Smooth muscle cell (in vitro differentiated cells): ENCODE measurements at regions not wholly inside any gene's neighbourhood (a gene's known extent, or its start where the extent isn't known, plus 50 kb on each side); places are given as distances from the start of the nearest gene placed in this dataset.
A peak's percentile ranks its signal among the peaks of the same experiment; 100 is the strongest.

ENCODE experiments used
- DNase-seq: peaks from one replicate; lab custom pipeline; 2025; ENCODE audit not compliant: unreplicated experiment; lab: John Stamatoyannopoulos, UW
- H2AFZ ChIP-seq: fragments of 200-600 bp; sonication (generic); 2 replicates; pipeline ENCODE4 v1.6.0; 2016; ENCODE audit warnings: antibody characterized with exemption, low read depth, mild to moderate bottlenecking
- H3F3A ChIP-seq: fragments of 200-600 bp; sonication (generic); 2 replicates; pipeline ENCODE4 v1.6.0; 2017; ENCODE audit warnings: antibody characterized with exemption, low read depth
- H3K27ac ChIP-seq: fragments of 200-600 bp; sonication (generic); 2 replicates; pipeline ENCODE4 v1.5.1; 2016; ENCODE audit warnings: low read depth, mild to moderate bottlenecking
- H3K27me3 ChIP-seq: fragments of 200-600 bp; sonication (generic); 2 replicates; pipeline ENCODE4 v1.6.1; 2016; ENCODE audit warnings: low read depth, mild to moderate bottlenecking
- H3K36me3 ChIP-seq: fragments of 200-600 bp; sonication (generic); 2 replicates; pipeline ENCODE4 v1.5.1; 2016; ENCODE audit warnings: low read depth
- H3K4me1 ChIP-seq: fragments of 200-600 bp; sonication (generic); 2 replicates; pipeline ENCODE4 v1.5.1; 2016; ENCODE audit warnings: low read depth
- H3K4me2 ChIP-seq: fragments of 200-600 bp; sonication (generic); 2 replicates; pipeline ENCODE4 v1.6.0; 2016; ENCODE audit warnings: mild to moderate bottlenecking
- H3K4me3 ChIP-seq: fragments of 200-600 bp; sonication (generic); 2 replicates; pipeline ENCODE4 v1.5.1; 2016; ENCODE audit warnings: mild to moderate bottlenecking
- H3K79me2 ChIP-seq: fragments of 200-600 bp; sonication (generic); 2 replicates; pipeline ENCODE4 v1.6.0; 2016; ENCODE audit warnings: low read depth, mild to moderate bottlenecking
- H3K9ac ChIP-seq: fragments of 200-600 bp; sonication (generic); 2 replicates; pipeline ENCODE4 v1.6.0; 2016; ENCODE audit warnings: low read depth
- H3K9me3 ChIP-seq: fragments of 200-600 bp; sonication (generic); replicated peaks from 2 replicates; pipeline ENCODE4 v1.5.1; 2016; ENCODE audit warnings: low read depth
- H4K20me1 ChIP-seq: fragments of 200-600 bp; sonication (generic); 2 replicates; pipeline ENCODE4 v1.6.0; 2016; ENCODE audit warnings: low read depth
- CTCF ChIP-seq: fragments of 200-600 bp; sonication (generic); IDR thresholded peaks from 2 replicates; pipeline ENCODE4 v1.5.1; 2017; ENCODE audit warnings: borderline replicate concordance, mild to moderate bottlenecking, antibody characterized with exemption; ENCODE audit not compliant: insufficient read depth, poor library complexity, severe bottlenecking
- WGBS: methylation state at CpG from one replicate; pipeline ENCODE4 v1.1.7; 2016; ENCODE audit warnings: low lambda C conversion rate; 5-methylcytosine and 5-hydroxymethylcytosine counted together

- DNase-seq, result no peak
- WGBS, result 30% methylated on average over 3 of the region's 3 CpGs
- Histone ChIP-seq H3K4me1 (no peaks in the 10 kb centered on the region), H3K27me3 (peaks cover 19% of the 10 kb centered on the region), H3K4me3 (no peak overlapping the region), H3K4me2 (peak overlapping the region; percentile 34), H3K27ac (no peak overlapping the region), H2AFZ (no peak overlapping the region), H3K79me2 (no peaks in the 10 kb centered on the region), H3K9ac (no peak overlapping the region), H3K36me3 (no peaks in the 10 kb centered on the region), H3K9me3 (no peaks in the 10 kb centered on the region), H3F3A (peaks cover 15% of the 10 kb centered on the region), H4K20me1 (no peaks in the 10 kb centered on the region)
- TF ChIP-seq CTCF, result no peak
These were observed 97.5 kb upstream of the CREB5 start for GRCh38 chr7:28314841-28315240.

GRCh38 chr7:28315565-28316410 is 96.5 kb upstream of the CREB5 start:
- H2AFZ ChIP-seq, result no peak overlapping the region
- H3K4me2 ChIP-seq, result peak overlapping the region; percentile 34

GRCh38 chr7:28316489-28316888 is 95.8 kb upstream of the CREB5 start:
- Histone ChIP-seq H3K4me2 (peak overlapping the region; percentile 34), H3K79me2 (no peaks in the 10 kb centered on the region), H3K4me3 (no peak overlapping the region), H3K9ac (no peak overlapping the region), H3K27ac (peak overlapping the region; percentile 75), H4K20me1 (no peaks in the 10 kb centered on the region), H3K27me3 (peaks cover 7% of the 10 kb centered on the region), H3K36me3 (no peaks in the 10 kb centered on the region), H2AFZ (no peak overlapping the region), H3F3A (peaks cover 15% of the 10 kb centered on the region), H3K9me3 (no peaks in the 10 kb centered on the region), H3K4me1 (no peaks in the 10 kb centered on the region)
- DNase-seq, result no peak
- TF ChIP-seq CTCF, result no peak
- WGBS, result 60% methylated on average over 3 of the region's 3 CpGs

More at GRCh38 chr7:28315565-28316410, 96.5 kb upstream of the CREB5 start:
- H3K27me3 ChIP-seq, result peaks cover 12% of the 10 kb centered on the region
- no peaks in the 10 kb centered on the region for H3K4me1 ChIP-seq
- H3K9me3 ChIP-seq, result no peaks in the 10 kb centered on the region
- no peak for TF ChIP-seq CTCF
- H4K20me1 ChIP-seq, result no peaks in the 10 kb centered on the region
- H3K9ac ChIP-seq, result no peak overlapping the region
- DNase-seq, result no peak
- WGBS, result 21% methylated on average over 16 of the region's 16 CpGs
- no peak overlapping the region for H3K4me3 ChIP-seq
- H3K36me3 ChIP-seq, result no peaks in the 10 kb centered on the region
- H3F3A ChIP-seq, result peaks cover 15% of the 10 kb centered on the region
- peak overlapping the region; percentile 75 for H3K27ac ChIP-seq
- no peaks in the 10 kb centered on the region for H3K79me2 ChIP-seq
